GM04503 (cell line): ENCODE measurements at regions not wholly inside any gene's neighbourhood (a gene's known extent, or its start where the extent isn't known, plus 50 kb on each side); places are given as distances from the start of the nearest gene placed in this dataset.
"Not testable (repeated sequence)": the region's sequence is repeated elsewhere in the genome, so short reads cannot be mapped to it uniquely, and the experiment has no call there.

Experiments used
- DNase-seq: peaks from one replicate; pipeline ENCODE4 v3.0.0-alpha.2; 2012; ENCODE audit warnings: low read depth

DNA sequence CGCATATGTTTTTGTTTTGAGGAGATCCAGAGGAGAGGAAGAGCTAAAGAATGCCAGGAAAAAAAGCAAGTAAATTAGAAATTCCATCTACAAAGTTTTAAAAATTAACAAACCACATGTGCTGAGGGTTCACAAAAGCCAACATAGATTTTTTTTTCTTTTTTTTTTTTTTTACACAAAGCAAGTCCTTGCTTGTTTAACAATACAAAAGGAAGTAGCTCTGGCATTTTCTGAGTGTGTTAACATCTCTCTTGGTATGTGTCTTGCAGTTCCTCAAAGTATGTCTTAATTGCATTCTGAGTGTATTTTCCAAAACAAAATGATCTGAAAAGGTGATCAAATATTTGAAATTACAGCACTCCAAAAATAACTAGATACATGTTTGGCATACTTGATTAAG is 1682.7 kb upstream of the AGA start:
- no peak for DNase-seq

DNA sequence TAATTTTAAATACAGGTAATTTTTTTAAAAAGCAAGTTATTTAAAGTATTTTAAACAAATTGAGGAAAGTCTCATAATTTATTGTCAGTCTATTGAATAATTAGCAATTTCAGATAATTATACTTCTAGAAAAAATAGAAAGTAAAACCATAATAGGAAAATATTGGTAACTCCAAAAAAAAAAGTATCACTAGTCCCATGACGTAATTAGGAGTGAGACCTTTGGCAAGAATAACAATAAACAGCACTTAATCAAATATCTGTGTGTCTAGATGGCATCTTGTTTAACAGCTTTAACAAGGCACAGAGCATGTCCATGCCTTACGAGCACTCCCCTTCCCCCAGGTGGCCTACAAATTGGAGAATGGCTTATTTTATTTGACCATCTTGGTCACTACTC is 1683.6 kb upstream of the AGA start:
- no peak for DNase-seq

DNA sequence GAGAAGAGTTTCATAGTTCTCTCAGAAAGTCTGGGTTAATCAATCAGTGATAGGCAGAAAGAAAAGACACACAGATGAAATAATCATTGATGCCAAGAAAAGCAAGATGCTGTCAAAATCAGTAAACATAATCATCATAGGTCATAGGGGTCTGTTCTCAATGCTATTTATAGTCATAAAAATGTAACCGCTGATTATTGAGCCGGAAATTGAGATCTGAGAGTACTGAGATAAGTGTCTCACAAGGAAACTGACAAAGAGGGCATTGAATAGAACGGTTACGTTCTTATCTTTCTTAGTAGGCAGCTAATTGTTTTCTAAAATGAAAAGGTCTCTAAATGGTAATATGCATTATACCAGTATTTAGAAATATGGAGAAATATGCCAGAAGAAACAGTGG is 1686.1 kb upstream of the AGA start:
- DNase-seq: no peak

DNA sequence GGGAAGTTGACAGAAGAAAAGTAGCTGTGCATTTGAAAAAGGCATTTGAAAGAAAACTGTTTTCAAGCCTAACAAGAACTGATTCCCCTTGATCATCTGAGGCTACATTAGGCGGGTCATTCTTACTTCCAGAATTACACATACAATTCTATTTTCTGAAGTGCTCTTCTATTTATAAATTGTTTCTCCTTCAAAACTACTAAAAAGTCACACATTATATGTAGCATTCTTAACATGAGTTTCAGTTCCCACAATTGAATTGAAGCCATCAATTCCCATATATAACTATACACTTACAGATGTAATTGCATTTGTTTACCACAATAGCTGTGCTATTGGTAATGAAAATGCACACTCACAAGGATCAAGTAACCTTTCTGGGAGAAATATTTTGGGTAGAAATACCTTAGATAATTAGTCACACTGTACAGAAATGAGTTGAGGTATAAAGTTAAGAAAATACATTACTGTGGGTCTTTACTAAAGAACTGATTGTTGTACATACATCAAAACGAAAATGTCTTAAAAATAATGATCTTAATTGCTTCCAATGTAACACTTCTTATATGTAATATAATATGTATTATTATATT is 1688.0 kb upstream of the AGA start:
- DNase-seq: no peak

DNA sequence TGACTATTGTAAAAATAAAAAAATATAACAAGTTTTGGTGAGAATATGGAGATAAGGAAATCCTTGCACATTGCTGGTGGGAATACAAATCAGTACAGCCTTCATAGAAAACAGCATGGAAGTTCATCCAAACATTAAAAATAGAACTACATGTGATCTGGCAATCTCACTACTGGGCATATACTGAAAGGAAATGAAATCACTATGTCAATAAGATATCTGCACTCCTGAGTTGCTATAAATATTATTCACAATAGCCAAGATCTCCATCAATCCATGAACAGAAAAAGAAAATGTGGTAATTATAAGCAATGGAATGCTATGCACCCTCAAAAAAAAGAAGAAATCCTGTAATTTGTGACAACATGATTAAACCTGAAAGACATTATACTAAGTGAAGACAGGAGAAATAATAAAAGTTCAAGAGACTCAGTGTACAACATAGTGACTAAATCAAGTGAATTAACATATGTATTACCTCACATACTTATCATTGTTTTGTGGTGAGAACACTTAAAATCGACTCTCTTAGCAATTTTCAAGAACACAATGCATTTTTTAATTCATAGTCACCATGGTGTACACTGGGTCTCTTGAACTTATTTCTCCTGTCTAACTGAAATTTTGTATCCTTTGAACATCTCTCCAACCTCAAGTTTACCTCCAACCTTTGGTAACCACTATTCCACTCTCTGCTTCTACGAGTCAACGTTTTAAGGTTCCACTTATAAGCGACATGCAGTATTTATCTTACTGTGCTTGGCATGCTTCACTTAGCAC is 1703.7 kb upstream of the AGA start:
- no peak for DNase-seq

DNA sequence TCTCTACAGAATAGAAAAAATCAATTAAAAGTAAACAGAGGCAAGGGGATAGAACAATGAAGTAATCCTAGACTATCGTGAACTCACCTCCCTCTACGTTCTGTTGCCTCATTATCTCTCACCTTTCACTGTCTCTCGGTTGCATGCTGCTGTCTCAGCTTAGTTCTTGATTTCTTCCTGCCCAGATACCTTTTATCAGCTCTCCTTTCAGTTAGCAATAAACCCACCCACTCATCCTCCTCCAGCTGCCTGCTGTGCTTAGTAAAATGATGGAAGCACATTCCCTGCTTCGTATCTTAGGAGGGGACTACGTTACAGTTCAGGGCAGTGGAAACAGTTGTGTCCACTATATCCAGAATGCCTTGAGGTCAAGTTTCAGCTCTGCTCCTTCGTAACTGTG is 1709.5 kb upstream of the AGA start:
- DNase-seq: no peak

DNA sequence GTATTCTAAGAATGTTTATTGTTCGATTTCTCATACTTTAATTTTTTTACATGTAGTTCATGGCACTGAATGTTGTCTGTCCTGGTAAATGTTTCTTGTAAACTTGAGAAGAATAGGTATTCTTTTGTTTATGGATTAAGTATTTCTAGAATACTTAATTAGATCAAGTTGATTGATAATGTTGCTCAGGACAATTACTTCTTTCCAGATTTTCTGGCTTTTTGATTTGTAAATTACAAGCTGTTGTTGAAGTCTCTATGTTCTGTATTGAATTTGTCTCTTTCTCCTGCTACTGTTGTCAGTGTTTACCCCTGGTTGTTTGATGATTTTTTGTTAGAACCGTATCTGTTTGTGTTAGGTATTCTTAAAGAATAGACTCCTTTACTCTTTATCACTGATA is 1720.9 kb upstream of the AGA start:
- no peak for DNase-seq

DNA sequence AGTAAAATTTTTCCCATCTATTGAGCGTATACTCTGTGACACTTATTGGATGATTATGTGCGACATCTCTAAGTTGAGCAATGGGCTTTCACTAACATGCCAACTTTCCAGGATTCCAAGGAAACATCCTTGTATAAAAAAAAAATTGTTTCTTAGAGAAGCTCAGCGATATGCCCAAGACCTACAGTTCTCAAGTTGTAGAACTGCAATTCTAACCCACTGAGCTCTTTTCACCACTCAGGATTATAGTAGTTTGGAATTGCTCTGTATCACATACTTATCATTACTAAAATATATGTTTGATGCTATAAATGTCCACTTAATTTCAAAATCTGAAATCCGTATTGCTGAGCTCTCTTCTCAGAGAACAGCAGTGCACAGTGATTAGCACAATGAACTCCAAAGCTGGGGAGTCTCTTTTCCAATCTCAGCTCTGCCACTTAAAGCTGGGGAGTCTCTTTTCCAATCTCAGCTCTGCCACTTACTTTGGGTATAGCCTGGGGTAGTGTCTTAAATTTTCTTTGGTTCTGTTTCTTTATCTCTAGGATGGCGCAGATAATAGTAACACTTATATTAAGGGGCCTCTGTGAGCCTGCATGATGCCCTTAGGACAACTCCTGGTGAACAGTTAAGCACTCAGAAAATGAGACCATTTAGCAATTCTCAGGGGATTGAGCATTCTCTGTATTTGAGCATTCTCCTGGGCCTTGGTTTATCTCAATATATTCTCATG is 1722.2 kb upstream of the AGA start:
- no peak for DNase-seq

DNA sequence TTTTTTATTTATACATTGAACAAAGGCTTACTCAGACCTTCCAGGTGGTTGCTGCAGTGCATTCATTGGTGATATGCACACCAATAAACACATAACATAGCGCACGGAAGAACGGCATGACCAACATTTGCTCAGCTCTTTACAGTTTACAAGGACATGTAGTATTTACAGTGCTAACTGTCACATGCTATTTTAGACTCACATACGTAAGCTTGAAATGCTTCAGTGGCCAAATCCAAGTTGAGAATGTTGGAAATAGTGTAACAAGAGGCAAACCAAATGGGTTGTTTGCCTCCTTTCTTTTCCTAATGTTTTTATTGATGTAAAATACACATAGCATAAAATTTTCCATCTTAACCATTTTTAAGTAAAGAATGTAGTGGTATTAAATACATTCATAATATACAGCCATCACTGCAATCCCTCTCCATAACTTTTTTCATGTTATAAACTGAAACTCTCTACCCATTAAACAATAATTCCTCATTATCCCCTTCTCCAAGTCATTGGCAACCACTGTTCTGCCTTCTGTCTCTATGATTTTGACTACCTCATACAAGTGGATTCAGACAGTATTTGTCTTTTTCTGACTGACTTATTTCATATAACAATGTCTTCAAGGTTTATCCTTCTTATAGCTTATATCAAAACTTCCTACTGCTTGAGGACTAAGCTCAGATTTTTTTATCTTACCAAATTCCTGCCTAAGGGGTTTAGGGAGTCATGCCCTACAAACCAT is 1722.9 kb upstream of the AGA start:
- DNase-seq: no peak

DNA sequence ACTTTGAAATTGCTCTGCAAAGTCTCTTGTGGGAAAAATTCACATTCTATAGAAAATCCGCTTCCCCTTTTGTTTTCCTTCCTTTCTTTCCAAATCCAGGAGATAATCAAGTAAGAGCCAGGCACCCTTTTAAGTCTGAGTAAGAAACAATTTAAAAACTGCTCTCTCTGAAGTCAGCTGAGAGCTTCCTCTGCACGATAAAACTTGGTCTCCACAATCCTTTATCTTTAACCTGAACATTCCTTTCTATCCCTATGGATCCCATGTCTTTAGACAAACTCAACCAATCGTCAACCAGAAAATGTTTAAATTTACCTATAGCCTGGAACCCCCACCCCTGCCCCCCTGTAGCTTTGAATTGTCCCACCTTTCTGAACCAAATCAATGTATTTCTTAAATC is 1723.6 kb upstream of the AGA start:
- no peak for DNase-seq

DNA sequence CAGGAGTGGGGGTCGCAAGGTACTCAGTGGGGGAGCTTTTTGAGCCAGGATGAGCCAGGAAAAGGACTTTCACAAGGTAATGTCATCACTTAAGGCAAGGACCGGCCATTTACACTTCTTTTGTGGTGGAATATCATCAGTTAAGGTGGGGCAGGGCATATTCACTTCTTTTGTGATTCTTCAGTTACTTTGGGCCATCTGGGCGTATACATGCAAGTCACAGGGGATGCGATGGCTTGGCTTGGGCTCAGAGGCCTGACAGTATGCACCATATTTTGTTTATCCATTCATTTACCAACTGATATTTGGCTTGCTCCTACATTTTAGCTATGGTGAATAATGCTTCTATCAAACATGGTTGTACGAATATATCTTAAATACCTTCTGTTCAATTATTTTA is 1728.1 kb upstream of the AGA start:
- DNase-seq: not testable (repeated sequence)

DNA sequence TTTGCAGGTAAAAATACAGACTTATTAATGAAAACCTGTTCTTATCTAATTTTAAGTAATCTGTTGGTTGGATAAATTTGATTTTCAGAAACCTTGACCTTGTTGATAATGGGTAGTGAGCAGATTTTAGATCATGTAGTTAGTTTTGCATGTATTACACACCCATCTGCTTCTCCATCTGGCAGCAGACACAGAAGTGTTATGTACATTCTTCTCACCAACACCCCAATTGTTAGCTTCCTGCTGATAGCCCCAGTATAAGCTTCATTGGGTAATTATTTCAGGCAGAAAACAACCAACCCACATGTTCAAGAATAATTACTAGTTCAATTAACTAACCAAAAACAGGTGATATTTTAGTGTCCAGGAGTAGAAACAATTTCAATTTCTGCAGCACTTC is 1740.5 kb upstream of the AGA start:
- no peak for DNase-seq

DNA sequence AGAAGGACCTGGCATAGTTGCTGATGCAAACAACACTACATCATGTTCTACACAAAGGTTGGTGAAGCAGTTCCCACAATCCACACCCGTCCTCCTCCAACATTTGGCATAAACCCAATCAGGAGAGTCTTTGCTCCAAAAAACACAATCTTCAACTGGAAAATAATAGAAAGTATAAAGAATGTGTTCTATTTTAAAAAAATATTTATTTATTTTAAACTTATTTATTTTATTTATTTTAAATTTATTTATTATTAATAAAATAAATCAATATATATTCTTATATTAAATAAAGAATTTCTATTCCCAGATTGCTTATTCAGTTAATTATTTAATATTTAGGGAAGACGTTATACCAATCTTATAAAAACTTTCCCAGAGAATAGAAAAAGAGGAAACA is 1753.7 kb upstream of the AGA start:
- no peak for DNase-seq

DNA sequence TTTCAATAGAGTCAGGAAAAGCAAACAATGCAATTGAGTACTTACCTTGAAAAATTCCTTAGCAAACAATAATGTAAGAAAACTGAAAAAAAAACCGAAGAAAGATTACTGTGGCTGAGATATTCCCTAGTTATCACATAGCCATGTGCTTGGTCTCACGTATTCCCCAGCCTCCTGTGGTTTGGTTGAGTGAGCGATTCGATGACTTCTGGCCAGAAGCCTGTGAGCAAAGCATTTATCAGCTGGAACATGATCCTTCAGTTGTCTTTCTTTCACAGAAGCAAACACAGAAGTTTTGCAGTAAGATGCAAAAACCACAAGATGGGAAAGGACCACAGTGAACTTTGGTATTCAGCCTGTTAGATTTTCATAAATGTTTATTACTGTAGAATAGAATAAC is 1754.3 kb upstream of the AGA start:
- no peak for DNase-seq

DNA sequence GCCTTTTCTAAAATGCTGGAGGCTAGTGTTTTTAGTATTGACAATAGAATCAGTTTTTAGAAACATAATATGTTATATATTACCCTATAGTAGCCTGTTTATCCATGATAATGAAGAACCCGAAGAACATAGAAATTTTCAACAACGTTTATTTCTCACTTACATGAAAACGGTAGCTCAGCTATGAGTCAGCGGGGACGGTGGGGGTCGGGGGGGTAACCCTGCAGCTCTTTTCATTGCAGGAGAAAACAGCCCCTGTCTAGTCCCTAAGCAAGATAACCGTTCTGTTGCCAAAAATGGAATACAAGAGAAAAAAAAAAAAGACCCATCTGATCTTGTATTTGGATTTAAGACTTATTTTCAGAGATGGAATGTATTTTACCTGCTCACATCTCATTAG is 1758.4 kb upstream of the AGA start:
- DNase-seq: no peak

DNA sequence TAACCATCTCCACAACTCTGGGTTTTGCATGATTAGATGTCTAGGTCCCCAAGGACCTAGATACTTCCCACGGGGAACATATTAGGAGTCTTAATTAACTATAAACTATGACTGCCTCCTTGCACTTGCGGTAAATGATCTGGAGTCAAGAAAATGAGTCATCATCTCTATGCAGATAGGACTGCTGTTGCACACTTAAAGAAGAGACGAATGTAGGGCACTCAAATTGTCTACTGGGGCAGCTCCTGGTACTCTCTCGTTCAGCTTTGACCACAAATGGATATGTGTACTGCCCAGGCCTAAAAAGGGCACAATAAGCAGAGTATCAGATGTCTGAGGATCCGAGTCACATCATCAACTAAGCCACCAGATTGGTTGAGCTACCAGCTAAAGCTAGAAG is 1783.4 kb upstream of the AGA start:
- DNase-seq: no peak

DNA sequence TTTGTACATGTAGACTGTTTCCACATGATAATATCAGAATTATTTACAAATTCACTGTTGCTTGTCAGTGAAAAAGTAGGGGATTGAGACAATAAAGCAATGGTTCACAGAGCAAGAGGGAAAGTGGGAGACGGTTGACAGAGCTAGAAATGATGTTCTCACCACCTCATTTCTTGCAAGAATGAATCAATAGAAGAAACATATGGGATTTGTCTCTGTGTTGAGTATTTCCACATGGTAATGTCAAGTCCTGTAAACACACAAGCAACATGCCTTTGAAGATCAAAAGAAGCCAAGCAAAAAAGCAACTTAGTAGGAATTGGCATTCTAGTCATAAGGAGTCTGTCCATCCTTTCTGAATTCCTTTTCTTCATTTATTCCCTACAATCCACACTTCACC is 1806.6 kb upstream of the AGA start:
- no peak for DNase-seq

DNA sequence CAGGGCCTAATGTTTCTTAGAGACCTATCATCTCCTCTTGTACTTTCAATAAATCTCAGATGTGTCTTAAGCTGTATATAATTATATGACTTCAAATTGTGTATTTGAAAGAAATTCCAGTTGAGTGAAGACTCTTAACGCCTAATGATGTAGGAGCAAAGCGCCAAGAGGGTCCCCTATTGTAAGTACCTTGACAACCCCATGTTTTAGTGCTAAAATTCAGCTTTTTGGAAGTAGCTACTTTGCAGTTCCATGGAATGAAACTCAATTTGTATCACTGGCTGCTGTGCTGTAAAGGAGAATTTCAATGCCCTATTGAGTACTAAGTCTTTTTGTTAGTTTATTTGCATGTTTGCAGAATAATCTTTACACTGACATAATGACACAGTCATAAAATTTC is 1826.6 kb upstream of the AGA start:
- DNase-seq: no peak

DNA sequence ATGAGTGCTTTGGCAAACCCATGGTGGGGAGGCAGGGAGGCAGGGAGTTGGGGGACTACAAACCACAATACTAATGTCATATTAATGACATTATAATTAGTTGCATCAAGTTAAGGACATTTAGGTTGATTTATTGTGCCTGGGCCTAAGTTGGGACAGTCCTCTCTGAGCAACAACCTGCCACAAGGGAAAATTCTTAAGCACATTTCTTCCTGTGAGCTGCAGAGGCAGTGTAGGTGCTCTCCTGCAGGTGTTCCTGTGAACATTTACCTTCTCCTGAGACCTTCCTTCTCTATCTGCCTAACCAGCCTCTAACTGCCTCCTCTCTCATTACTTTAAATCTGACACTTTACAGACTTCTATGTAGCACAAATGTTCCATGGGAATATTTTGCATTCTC is 1830.0 kb upstream of the AGA start:
- no peak for DNase-seq

DNA sequence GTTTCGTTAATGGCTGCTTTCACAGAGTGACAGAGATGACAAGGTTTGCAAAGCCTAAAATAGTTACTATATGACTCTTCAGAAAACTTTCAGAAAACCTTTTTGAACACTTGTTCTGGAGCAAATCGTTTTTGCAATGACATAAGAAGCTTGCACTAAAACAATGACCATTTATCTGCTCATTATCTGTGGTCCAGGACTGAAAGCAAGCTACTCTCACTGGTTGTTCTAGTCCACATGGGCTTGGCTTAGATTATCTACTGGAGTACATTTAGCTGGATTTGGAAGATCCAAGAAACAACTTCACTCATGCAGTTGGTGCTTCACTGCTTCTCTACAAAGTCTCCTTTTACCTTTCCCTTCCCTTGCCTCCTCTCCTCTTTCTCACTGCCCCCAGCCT is 1836.4 kb upstream of the AGA start:
- DNase-seq: no peak

DNA sequence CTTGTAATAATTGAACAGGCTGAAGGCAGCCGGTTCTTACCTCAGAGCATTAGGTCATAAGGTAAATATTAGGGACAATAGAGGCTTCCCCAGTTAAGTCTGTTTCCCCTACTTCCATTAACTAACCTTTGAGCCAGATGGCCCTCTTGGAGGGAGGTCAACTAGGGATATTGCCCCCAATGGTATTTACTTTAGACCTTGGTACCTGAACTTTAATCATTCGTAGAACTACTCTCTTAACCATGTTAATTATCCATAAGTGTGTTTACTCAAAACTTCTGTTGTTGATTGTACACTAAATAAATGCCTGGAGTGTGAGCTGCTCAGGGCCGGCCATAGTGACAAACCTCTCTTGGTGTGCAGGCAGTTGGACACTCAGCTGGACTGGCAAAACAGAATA is 1843.5 kb upstream of the AGA start:
- no peak for DNase-seq

DNA sequence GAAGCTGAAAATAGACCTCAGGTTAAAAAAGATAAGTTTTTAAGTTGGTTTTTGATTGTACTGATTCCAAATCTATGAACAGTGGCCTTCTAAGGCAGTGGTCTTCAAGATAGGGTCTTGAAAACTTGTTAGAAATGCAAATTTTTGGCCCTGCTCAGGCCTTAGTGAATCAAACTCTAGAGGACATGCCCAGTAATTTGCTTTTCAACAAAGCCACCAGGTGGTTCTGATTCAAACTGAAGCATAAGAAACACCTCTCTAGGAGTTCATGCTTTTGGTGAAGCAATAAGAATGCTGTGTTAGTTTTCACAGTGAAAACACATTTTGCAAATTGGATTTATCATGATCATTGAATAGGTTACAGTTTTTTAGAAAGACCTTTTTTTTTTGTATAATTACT is 1849.4 kb upstream of the AGA start:
- DNase-seq: no peak

DNA sequence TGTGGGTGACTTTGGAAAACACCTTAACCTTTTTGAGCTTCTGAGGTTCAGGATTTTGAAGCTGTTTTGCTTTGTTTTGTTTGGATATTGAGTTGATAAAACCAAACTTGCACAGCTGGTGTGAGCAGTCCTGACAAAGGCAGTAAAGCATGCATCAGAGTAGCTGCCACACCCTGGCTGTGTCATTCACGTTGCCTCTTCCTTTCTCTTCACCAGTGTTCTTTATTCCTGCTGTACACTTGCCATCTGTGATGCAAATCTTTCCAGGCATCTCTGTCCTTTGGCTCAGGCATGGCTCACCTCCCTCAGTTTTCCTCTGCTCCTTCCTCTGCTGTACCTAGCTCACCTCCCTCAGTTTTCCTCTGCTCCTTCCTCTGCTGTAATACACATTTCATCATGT is 1850.2 kb upstream of the AGA start:
- DNase-seq: no peak
